HepG2 (cell line): ENCODE measurements at regions not wholly inside any gene's neighbourhood (a gene's known extent, or its start where the extent isn't known, plus 50 kb on each side); places are given as distances from the start of the nearest gene placed in this dataset.

Experiments used
- ATAC-seq: fragments of 200-7000 bp; cut with Tn5 transposase; 3 replicates; pipeline ENCODE4 v1.9.1; 2020; ENCODE audit warnings: mild to moderate bottlenecking, moderate library complexity
- BruUV-seq: library from RNA; stranded (reverse); fragments of 400-500 nt; replicated peaks from 2 replicates; lab custom pipeline; 2021; lab: Mats Ljungman, UMichigan
- CTCF ChIA-PET: fragments of 300-600 bp; formaldehyde crosslinking; extraction: SDS; loops from one replicate; lab custom pipeline; 2021; ENCODE audit warnings: low total read pairs, inconsistent platforms, low intra/inter-chr PET ratio; lab: Yijun Ruan, JAX
- POLR2A ChIA-PET: fragments of 350-600 bp; sonication (Branson Sonifier 250); formaldehyde crosslinking; loops from one replicate; lab custom pipeline; 2020; ENCODE audit warnings: antibody characterized with exemption, inconsistent platforms; lab: Yijun Ruan, JAX
- DNase-seq: peaks from one replicate; pipeline ENCODE4 v3.0.0-alpha.2; 2015; ENCODE audit warnings: low spot score
- FAIRE-seq: peaks from 3 replicates; lab custom pipeline; 2011; peaks lifted over from hg19 to GRCh38; lab: Jason Lieb, UNC
- H2AFZ ChIP-seq: one replicate; pipeline ENCODE4 v1.6.1; 2011; ENCODE audit warnings: low read length, inconsistent platforms
- H3K27ac ChIP-seq: fragments of 300-600 bp; 3 replicates; pipeline ENCODE4 v1.8.0; 2011; ENCODE audit warnings: mixed run types, mild to moderate bottlenecking, mixed read lengths, low read length, inconsistent platforms; ENCODE audit not compliant: insufficient read depth; ENCODE audit errors: extremely low read length
- H3K27me3 ChIP-seq, 2 experiments: fragments of 200-600 bp in 1 of 2; 2 replicates in 1 of 2; 3 replicates in 1 of 2; pipeline versions ENCODE4 v1.6.0 to v1.8.0; 2011; ENCODE audit warnings: low read length in 2 of 2, mild to moderate bottlenecking in 2 of 2, moderate library complexity in 2 of 2, inconsistent platforms in 1 of 2; ENCODE audit not compliant: insufficient read depth in 2 of 2, control insufficient read depth in 1 of 2
- H3K36me3 ChIP-seq, 2 experiments: fragments of 200-600 bp in 1 of 2; replicated peaks in 1 of 2; 2 replicates in 1 of 2; 3 replicates in 1 of 2; pipeline versions ENCODE4 v1.5.1 to v1.8.0; 2011; ENCODE audit warnings: low read length in 2 of 2, inconsistent platforms in 1 of 2; ENCODE audit not compliant: insufficient read depth in 2 of 2, control insufficient read depth in 1 of 2
- H3K4me1 ChIP-seq: 2 replicates; pipeline ENCODE4 v1.5.1; 2012; ENCODE audit warnings: low read length, inconsistent platforms; ENCODE audit not compliant: insufficient read depth
- H3K4me2 ChIP-seq: 2 replicates; pipeline ENCODE4 v1.6.0; 2011; ENCODE audit warnings: low read depth, low read length, inconsistent platforms
- H3K4me3 ChIP-seq, 3 experiments: fragments of 200-600 bp in 1 of 3; sonication (generic), shearing (Covaris generic) in 1 of 3; replicated peaks in 1 of 3; 2 replicates each; pipeline ENCODE4 v1.5.1; 2011 to 2016; ENCODE audit warnings: low read length in 3 of 3, inconsistent platforms in 2 of 3, low read depth in 2 of 3, mild to moderate bottlenecking in 2 of 3, control low read depth in 1 of 3, mixed read lengths in 1 of 3; ENCODE audit not compliant: insufficient read depth in 1 of 3
- H3K79me2 ChIP-seq: one replicate; pipeline ENCODE4 v1.6.1; 2011; ENCODE audit warnings: low read length, inconsistent platforms; ENCODE audit not compliant: insufficient read depth
- H3K9ac ChIP-seq: 2 replicates; pipeline ENCODE4 v1.6.0; 2011; ENCODE audit warnings: mild to moderate bottlenecking, low read depth, low read length, inconsistent platforms; ENCODE audit not compliant: insufficient read depth
- H3K9me3 ChIP-seq: 2 replicates; pipeline ENCODE4 v1.5.1; 2012; ENCODE audit warnings: mild to moderate bottlenecking, low read length
- H4K20me1 ChIP-seq: 2 replicates; pipeline ENCODE4 v1.6.0; 2011; ENCODE audit warnings: inconsistent platforms, mild to moderate bottlenecking, low read length, moderate library complexity; ENCODE audit not compliant: insufficient read depth
- AHR ChIP-seq: IDR thresholded peaks from 2 replicates; pipeline ENCODE4 v1.6.1; 2018; ENCODE audit warnings: missing genetic modification reagents, missing compliant biosample characterization
- ARNTL ChIP-seq: sonication (generic); formaldehyde crosslinking; IDR thresholded peaks from 2 replicates; pipeline ENCODE4 v1.4.0; 2020; ENCODE audit warnings: mild to moderate bottlenecking, missing genetic modification reagents
- DBP ChIP-seq: sonication (generic); formaldehyde crosslinking; IDR thresholded peaks from 2 replicates; pipeline ENCODE4 v1.4.0; 2020; ENCODE audit warnings: missing genetic modification reagents; ENCODE audit errors: not compliant biosample characterization
- MAFF ChIP-seq: IDR thresholded peaks from 2 replicates; pipeline ENCODE4 v1.6.1; 2011; ENCODE audit warnings: low read depth, low read length, improper control_type of control experiment
- SOX6 ChIP-seq, 2 experiments: fragments of 450-650 bp in 1 of 2; sonication (generic) in 1 of 2; formaldehyde crosslinking in 1 of 2; IDR thresholded peaks; 2 replicates each; pipeline versions ENCODE4 v1.4.0 to v1.6.1; 2017 to 2020; ENCODE audit warnings: antibody characterized with exemption in 1 of 2, mild to moderate bottlenecking in 1 of 2, missing genetic modification reagents in 1 of 2
- ZBTB7B ChIP-seq: sonication (generic); formaldehyde crosslinking; IDR thresholded peaks from 2 replicates; pipeline ENCODE4 v1.4.0; 2020; ENCODE audit warnings: missing genetic modification reagents
- ZC3H13 ChIP-seq: sonication (generic); formaldehyde crosslinking; IDR thresholded peaks from 2 replicates; pipeline ENCODE4 v1.8.1; 2023; ENCODE audit warnings: mild to moderate bottlenecking, missing genetic modification reagents, moderate library complexity
- ZNF12 ChIP-seq: sonication (generic); formaldehyde crosslinking; IDR thresholded peaks from 2 replicates; pipeline ENCODE4 v1.5.0; 2020; ENCODE audit warnings: missing genetic modification reagents
- ZNF280D ChIP-seq: sonication (generic); formaldehyde crosslinking; IDR thresholded peaks from 2 replicates; pipeline ENCODE4 v1.5.1; 2020; ENCODE audit warnings: mild to moderate bottlenecking, missing genetic modification reagents
- ZNF343 ChIP-seq: sonication (generic); formaldehyde crosslinking; IDR thresholded peaks from 2 replicates; pipeline ENCODE4 v1.4.0; 2020; ENCODE audit warnings: mild to moderate bottlenecking, missing genetic modification reagents
- ZNF383 ChIP-seq: sonication (generic); formaldehyde crosslinking; IDR thresholded peaks from 2 replicates; pipeline ENCODE4 v1.4.0; 2020; ENCODE audit warnings: missing genetic modification reagents, mild to moderate bottlenecking, borderline replicate concordance
- ZSCAN22 ChIP-seq: sonication (generic); formaldehyde crosslinking; IDR thresholded peaks from 2 replicates; pipeline ENCODE4 v1.4.0; 2020; ENCODE audit warnings: mild to moderate bottlenecking, missing genetic modification reagents
- WGBS: methylation state at CpG from one replicate; pipeline ENCODE4 v1.1.6; 2017; ENCODE audit warnings: low lambda C conversion rate; 5-methylcytosine and 5-hydroxymethylcytosine counted together
- in situ Hi-C: cut with HindIII; loops from 2 replicates; pipeline ENCODE4 v1.10.0; 2017; ENCODE audit warnings: low pct_unique_long_range_greater_than_20kb; ENCODE audit not compliant: extremely low pct_ligation_motif_present
- intact Hi-C: fragments of 100-400 bp; cut with micrococcal nuclease; formaldehyde crosslinking; loops from one replicate; pipeline ENCODE4 v1.10.0; 2022; ENCODE audit not compliant: unreplicated experiment
- TF ChIP-seq, protein P1 (sequence below): sonication (generic); formaldehyde crosslinking; IDR thresholded peaks from 2 replicates; pipeline ENCODE4 v1.4.0; 2020; ENCODE audit warnings: missing genetic modification reagents
- TF ChIP-seq, protein P2 (sequence below): sonication (generic); formaldehyde crosslinking; IDR thresholded peaks from 2 replicates; pipeline ENCODE4 v1.5.1; 2020; ENCODE audit warnings: mild to moderate bottlenecking, missing genetic modification reagents, borderline replicate concordance

DNA sequence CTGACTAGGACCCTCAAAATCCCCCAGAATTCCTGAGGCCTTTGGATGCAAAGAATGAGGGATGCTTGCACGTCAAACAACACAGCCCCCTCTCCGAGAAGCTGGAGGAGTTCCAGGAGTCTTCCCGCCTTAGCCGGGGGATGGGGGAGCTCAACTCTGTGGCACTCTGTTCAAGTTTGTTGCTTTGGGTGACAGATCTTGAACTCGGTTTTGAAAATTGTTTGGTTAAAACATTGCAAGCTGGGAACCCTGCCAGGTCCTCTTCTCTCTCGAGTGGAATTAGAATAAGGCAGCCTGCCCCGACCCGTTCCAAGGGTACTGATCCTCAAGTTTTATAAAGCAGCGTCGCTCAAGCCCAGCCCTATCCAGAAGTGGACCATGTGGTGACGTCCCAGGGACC lies 244.1 kb downstream of the LOXHD1 start:
- H3K4me2 ChIP-seq: no peak overlapping the region
- H3K9ac ChIP-seq: no peak overlapping the region
- H3K27ac ChIP-seq: no peak overlapping the region
- intact Hi-C loops: no loop called here
- no peaks in the 10 kb centered on the region for H3K36me3 ChIP-seq
- no peaks in the 10 kb centered on the region for H3K4me1 ChIP-seq
- no peak overlapping the region for H2AFZ ChIP-seq
- no peak for FAIRE-seq
- WGBS: 2% methylated on average over 8 of the region's 11 CpGs
- DNase-seq: no peak
- H4K20me1 ChIP-seq: no peaks in the 10 kb centered on the region
- no peaks in the 10 kb centered on the region for H3K9me3 ChIP-seq
- H3K4me3 ChIP-seq: no peak overlapping the region
- in situ Hi-C loops: no loop called here
- no peak for ATAC-seq
- no TSS peak for BruUV-seq
- H3K79me2 ChIP-seq: no peaks in the 10 kb centered on the region
- TF ChIP-seq DBP (CRISPR knock-in tag): no peak
- TF ChIP-seq, protein P1, sequence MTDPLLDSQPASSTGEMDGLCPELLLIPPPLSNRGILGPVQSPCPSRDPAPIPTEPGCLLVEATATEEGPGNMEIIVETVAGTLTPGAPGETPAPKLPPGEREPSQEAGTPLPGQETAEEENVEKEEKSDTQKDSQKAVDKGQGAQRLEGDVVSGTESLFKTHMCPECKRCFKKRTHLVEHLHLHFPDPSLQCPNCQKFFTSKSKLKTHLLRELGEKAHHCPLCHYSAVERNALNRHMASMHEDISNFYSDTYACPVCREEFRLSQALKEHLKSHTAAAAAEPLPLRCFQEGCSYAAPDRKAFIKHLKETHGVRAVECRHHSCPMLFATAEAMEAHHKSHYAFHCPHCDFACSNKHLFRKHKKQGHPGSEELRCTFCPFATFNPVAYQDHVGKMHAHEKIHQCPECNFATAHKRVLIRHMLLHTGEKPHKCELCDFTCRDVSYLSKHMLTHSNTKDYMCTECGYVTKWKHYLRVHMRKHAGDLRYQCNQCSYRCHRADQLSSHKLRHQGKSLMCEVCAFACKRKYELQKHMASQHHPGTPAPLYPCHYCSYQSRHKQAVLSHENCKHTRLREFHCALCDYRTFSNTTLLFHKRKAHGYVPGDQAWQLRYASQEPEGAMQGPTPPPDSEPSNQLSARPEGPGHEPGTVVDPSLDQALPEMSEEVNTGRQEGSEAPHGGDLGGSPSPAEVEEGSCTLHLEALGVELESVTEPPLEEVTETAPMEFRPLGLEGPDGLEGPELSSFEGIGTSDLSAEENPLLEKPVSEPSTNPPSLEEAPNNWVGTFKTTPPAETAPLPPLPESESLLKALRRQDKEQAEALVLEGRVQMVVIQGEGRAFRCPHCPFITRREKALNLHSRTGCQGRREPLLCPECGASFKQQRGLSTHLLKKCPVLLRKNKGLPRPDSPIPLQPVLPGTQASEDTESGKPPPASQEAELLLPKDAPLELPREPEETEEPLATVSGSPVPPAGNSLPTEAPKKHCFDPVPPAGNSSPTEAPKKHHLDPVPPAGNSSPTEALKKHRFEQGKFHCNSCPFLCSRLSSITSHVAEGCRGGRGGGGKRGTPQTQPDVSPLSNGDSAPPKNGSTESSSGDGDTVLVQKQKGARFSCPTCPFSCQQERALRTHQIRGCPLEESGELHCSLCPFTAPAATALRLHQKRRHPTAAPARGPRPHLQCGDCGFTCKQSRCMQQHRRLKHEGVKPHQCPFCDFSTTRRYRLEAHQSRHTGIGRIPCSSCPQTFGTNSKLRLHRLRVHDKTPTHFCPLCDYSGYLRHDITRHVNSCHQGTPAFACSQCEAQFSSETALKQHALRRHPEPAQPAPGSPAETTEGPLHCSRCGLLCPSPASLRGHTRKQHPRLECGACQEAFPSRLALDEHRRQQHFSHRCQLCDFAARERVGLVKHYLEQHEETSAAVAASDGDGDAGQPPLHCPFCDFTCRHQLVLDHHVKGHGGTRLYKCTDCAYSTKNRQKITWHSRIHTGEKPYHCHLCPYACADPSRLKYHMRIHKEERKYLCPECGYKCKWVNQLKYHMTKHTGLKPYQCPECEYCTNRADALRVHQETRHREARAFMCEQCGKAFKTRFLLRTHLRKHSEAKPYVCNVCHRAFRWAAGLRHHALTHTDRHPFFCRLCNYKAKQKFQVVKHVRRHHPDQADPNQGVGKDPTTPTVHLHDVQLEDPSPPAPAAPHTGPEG (CRISPR knock-in tag): no peak
- TF ChIP-seq SOX6 (IDR thresholded peaks at IDR 0.05): no peak
- TF ChIP-seq SOX6 (CRISPR knock-in tag; IDR thresholded peaks at IDR 0.05): no peak
- TF ChIP-seq AHR: no peak
- TF ChIP-seq ZBTB7B (CRISPR knock-in tag): no peak
- no peak for TF ChIP-seq ZNF12
- TF ChIP-seq MAFF: no peak
- TF ChIP-seq ZNF280D (CRISPR knock-in tag): no peak
- TF ChIP-seq ZNF343: no peak
- no peak for TF ChIP-seq ZC3H13 (CRISPR knock-in tag)
- TF ChIP-seq, protein P2, sequence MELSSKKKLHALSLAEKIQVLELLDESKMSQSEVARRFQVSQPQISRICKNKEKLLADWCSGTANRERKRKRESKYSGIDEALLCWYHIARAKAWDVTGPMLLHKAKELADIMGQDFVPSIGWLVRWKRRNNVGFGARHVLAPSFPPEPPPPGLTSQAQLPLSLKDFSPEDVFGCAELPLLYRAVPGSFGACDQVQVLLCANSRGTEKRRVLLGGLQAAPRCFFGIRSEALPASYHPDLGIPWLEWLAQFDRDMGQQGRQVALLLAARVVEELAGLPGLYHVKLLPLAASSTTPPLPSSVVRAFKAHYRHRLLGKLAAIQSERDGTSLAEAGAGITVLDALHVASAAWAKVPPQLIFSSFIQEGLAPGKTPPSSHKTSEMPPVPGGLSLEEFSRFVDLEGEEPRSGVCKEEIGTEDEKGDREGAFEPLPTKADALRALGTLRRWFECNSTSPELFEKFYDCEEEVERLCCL (CRISPR knock-in tag): no peak
- TF ChIP-seq ZSCAN22 (CRISPR knock-in tag): no peak
- no peak for TF ChIP-seq ZNF383 (CRISPR knock-in tag)
- TF ChIP-seq ARNTL (CRISPR knock-in tag): no peak
- ChIA-PET CTCF (no interaction called here), POLR2A (no interaction called here)
- peaks cover 0 to 27% of the 10 kb centered on the region in 2 experiments; a peak in 2 of 5 replicates for H3K27me3 ChIP-seq
